KMS-11 (cell line): ENCODE measurements at regions not wholly inside any gene's neighbourhood (a gene's known extent, or its start where the extent isn't known, plus 50 kb on each side); places are given as distances from the start of the nearest gene placed in this dataset.
"Not testable (repeated sequence)": the region's sequence is repeated elsewhere in the genome, so short reads cannot be mapped to it uniquely, and the experiment has no call there.

Experiments used
- H2AFZ ChIP-seq: fragments of 200-600 bp; sonication (generic); 2 replicates; pipeline ENCODE4 v1.6.1; 2016; ENCODE audit warnings: antibody characterized with exemption, mixed run types, low read depth
- H3K27ac ChIP-seq: fragments of 200-600 bp; sonication (generic); 2 replicates; pipeline ENCODE4 v1.6.1; 2016; ENCODE audit warnings: mild to moderate bottlenecking, mixed run types
- H3K27me3 ChIP-seq: fragments of 200-600 bp; sonication (generic); 2 replicates; pipeline ENCODE4 v1.6.1; 2017; ENCODE audit warnings: mild to moderate bottlenecking, low read depth, mixed run types, moderate library complexity; ENCODE audit not compliant: insufficient read depth
- H3K36me3 ChIP-seq: fragments of 200-600 bp; sonication (generic); 2 replicates; pipeline ENCODE4 v1.6.1; 2017; ENCODE audit warnings: mild to moderate bottlenecking, mixed run types; ENCODE audit not compliant: insufficient read depth
- H3K4me1 ChIP-seq: fragments of 200-600 bp; sonication (generic); 2 replicates; pipeline ENCODE4 v1.6.1; 2016; ENCODE audit warnings: mild to moderate bottlenecking, low read depth, mixed run types; ENCODE audit not compliant: poor library complexity, severe bottlenecking
- H3K4me2 ChIP-seq: fragments of 200-600 bp; sonication (generic); 2 replicates; pipeline ENCODE4 v1.7.0; 2016; ENCODE audit warnings: mild to moderate bottlenecking, mixed run types
- H3K4me3 ChIP-seq: fragments of 200-600 bp; sonication (generic); IDR thresholded peaks from 2 replicates; pipeline ENCODE4 v1.6.1; 2017; ENCODE audit warnings: low read depth, low read length, mixed read lengths; ENCODE audit not compliant: insufficient read depth
- H3K79me2 ChIP-seq: fragments of 200-600 bp; sonication (generic); 2 replicates; pipeline ENCODE4 v1.6.1; 2016; ENCODE audit warnings: low read depth, mixed run types; ENCODE audit not compliant: insufficient read depth
- H3K9ac ChIP-seq: fragments of 200-600 bp; sonication (generic); 2 replicates; pipeline ENCODE4 v1.6.1; 2016; ENCODE audit warnings: mild to moderate bottlenecking, mixed run types
- H4K20me1 ChIP-seq: fragments of 200-600 bp; sonication (generic); 2 replicates; pipeline ENCODE4 v1.6.1; 2016; ENCODE audit warnings: mild to moderate bottlenecking, mixed run types; ENCODE audit not compliant: insufficient read depth
- TF ChIP-seq, protein P1 (sequence below): fragments of 200-600 bp; sonication (generic); conservative IDR thresholded peaks from 2 replicates; pipeline ENCODE4 v1.6.1; 2017; ENCODE audit warnings: low read depth, mild to moderate bottlenecking, antibody characterized with exemption, low read length, moderate library complexity, mixed read lengths

- Histone ChIP-seq H3K36me3 (no peaks in the 10 kb centered on the region), H3K27ac (no peak overlapping the region), H3K79me2 (no peaks in the 10 kb centered on the region), H4K20me1 (no peaks in the 10 kb centered on the region), H3K9ac (no peak overlapping the region), H3K4me2 (no peak overlapping the region), H2AFZ (no peak overlapping the region), H3K27me3 (no peaks in the 10 kb centered on the region), H3K4me1 (no peaks in the 10 kb centered on the region), H3K4me3 (no peak overlapping the region)
- TF ChIP-seq, protein P1, sequence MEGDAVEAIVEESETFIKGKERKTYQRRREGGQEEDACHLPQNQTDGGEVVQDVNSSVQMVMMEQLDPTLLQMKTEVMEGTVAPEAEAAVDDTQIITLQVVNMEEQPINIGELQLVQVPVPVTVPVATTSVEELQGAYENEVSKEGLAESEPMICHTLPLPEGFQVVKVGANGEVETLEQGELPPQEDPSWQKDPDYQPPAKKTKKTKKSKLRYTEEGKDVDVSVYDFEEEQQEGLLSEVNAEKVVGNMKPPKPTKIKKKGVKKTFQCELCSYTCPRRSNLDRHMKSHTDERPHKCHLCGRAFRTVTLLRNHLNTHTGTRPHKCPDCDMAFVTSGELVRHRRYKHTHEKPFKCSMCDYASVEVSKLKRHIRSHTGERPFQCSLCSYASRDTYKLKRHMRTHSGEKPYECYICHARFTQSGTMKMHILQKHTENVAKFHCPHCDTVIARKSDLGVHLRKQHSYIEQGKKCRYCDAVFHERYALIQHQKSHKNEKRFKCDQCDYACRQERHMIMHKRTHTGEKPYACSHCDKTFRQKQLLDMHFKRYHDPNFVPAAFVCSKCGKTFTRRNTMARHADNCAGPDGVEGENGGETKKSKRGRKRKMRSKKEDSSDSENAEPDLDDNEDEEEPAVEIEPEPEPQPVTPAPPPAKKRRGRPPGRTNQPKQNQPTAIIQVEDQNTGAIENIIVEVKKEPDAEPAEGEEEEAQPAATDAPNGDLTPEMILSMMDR: no peak
Measured at GRCh38 chr14:53260286-53260685, 107.2 kb upstream of the DDHD1 start.

GRCh38 chr14:53252141-53252540 lies 99.0 kb upstream of the DDHD1 start:
- Histone ChIP-seq H3K27me3 (no peaks in the 10 kb centered on the region), H3K79me2 (no peaks in the 10 kb centered on the region)
- TF ChIP-seq, protein P1: no peak

DNA sequence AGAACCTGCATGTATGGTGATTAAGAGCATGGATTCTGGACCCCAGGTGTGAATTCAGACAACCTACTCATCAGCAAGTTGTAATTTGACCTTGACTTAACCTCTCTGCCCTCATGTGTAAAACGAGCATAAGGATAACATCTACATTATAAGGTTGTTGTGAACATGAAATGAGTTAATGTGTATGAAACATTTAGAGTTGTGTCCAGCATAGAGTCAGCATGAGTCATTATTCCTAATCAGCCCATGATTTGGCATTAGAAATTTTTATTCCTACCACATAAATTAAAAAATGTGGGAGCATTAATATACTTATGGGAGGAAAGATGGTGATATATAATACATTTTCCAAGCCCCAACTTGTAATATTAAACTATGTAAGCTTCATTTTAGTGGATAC lies 95.9 kb upstream of the DDHD1 start:
- Histone ChIP-seq H3K27ac (no peak overlapping the region), H3K27me3 (no peaks in the 10 kb centered on the region), H3K4me3 (no peak overlapping the region), H3K79me2 (no peaks in the 10 kb centered on the region), H3K36me3 (no peaks in the 10 kb centered on the region), H3K9ac (no peak overlapping the region), H3K4me2 (no peak overlapping the region), H4K20me1 (no peaks in the 10 kb centered on the region), H2AFZ (no peak overlapping the region), H3K4me1 (no peaks in the 10 kb centered on the region)
- TF ChIP-seq, protein P1: no peak

More at GRCh38 chr14:53252141-53252540, 99.0 kb upstream of the DDHD1 start:
- H3K27ac ChIP-seq: no peak overlapping the region
- no peak overlapping the region for H3K4me2 ChIP-seq
- H3K4me1 ChIP-seq: no peaks in the 10 kb centered on the region
- no peak overlapping the region for H3K4me3 ChIP-seq
- H4K20me1 ChIP-seq: no peaks in the 10 kb centered on the region
- no peak overlapping the region for H3K9ac ChIP-seq
- no peak overlapping the region for H2AFZ ChIP-seq
- H3K36me3 ChIP-seq: no peaks in the 10 kb centered on the region

DNA sequence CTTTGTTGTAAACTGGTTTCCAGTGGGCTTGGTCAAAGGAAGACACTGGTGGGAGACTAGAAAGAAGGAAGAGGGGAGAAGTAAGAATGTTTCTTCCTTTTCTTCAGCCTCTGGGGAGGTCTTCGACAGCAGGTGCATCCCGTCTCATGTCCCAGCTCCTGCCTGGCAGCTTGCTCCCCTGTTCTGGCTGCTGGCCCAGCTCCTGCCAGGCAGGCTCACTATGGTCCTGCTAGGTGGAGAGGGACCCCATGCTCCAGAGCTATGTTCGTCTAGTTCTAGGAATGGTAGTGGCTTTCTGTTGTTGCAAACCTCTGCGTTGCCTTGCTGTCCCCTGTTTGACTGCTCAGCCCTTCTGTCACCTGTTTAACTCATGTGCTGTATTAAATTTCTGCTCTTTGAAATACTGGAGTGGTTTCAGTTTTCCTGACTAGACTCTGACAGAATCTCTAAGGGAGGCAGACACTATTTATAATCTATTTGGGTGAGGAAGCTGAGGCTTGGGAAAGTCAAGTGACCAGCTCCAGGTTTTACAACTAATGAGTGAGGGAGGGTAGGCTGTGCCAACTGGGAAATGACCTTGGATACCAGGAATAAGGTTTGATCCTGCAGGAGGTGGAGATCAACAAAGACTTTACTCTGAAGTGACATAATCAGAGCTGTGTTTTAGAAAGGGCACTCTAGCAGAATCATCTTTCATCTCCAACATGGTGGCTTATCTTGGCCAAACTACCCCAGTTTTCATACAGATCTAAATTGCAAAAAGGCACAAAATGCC lies 94.7 kb upstream of the DDHD1 start:
- no peak overlapping the region for H3K9ac ChIP-seq
- no peak overlapping the region for H3K4me2 ChIP-seq
- no peak overlapping the region for H3K27ac ChIP-seq
- no peaks in the 10 kb centered on the region for H3K4me1 ChIP-seq
- H2AFZ ChIP-seq: no peak overlapping the region
- H3K27me3 ChIP-seq: no peaks in the 10 kb centered on the region
- TF ChIP-seq, protein P1: no peak
- no peaks in the 10 kb centered on the region for H4K20me1 ChIP-seq
- H3K36me3 ChIP-seq: no peaks in the 10 kb centered on the region
- H3K79me2 ChIP-seq: no peaks in the 10 kb centered on the region
- H3K4me3 ChIP-seq: no peak overlapping the region

GRCh38 chr14:53242898-53243297 lies 89.8 kb upstream of the DDHD1 start:
- not testable (repeated sequence) for H3K27me3 ChIP-seq, H3K79me2 ChIP-seq, H3K4me2 ChIP-seq, H3K4me3 ChIP-seq, H3K36me3 ChIP-seq, H3K4me1 ChIP-seq, H3K27ac ChIP-seq, H4K20me1 ChIP-seq, H2AFZ ChIP-seq, H3K9ac ChIP-seq
